ENCODE measurements at regions not wholly inside any gene's neighbourhood (a gene's known extent, or its start where the extent isn't known, plus 50 kb on each side); places are given as distances from the start of the nearest gene placed in this dataset.

DNA sequence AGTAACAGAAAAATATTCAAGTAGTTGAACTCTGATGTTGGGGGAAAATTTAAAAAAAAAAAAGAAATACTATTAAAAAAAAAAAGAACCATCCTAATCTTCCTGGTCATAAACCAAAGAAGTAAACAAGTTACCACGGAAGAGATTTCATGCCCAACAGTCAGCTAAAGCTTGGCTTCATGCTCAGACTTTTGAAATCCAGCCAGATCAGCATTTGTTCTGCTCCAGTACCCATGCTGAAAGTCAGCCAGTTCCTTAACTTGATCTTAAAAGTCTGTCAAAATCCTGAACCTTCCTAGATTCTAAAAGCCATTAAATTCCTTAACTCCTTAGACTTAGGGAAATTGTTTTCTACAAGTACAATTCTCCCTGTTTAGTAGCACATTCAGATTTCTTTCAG, 908.7 kb upstream of the CDH9 start:
- TF ChIP-seq NANOG (IDR thresholded peaks at IDR 0.05; ENCODE audit: borderline replicate concordance) (no peak), JUNB (IDR thresholded peaks at IDR 0.05; ENCODE audit: unreplicated experiment) (no peak), EZH2phosphoT487 (IDR thresholded peaks at IDR 0.05; ENCODE audit: unreplicated experiment) (no peak), ZNF114 (CRISPR knock-in tag; IDR thresholded peaks at IDR 0.05) (no peak), EZH2 (IDR thresholded peaks at IDR 0.05; ENCODE audit: low read depth, unreplicated experiment) (no peak), STAT1 (IDR thresholded peaks at IDR 0.05; ENCODE audit: unreplicated experiment) (no peak), ZNF331 (CRISPR knock-in tag; IDR thresholded peaks at IDR 0.05; ENCODE audit: low read depth) (no peak)
- TF ChIP-seq, protein P1, sequence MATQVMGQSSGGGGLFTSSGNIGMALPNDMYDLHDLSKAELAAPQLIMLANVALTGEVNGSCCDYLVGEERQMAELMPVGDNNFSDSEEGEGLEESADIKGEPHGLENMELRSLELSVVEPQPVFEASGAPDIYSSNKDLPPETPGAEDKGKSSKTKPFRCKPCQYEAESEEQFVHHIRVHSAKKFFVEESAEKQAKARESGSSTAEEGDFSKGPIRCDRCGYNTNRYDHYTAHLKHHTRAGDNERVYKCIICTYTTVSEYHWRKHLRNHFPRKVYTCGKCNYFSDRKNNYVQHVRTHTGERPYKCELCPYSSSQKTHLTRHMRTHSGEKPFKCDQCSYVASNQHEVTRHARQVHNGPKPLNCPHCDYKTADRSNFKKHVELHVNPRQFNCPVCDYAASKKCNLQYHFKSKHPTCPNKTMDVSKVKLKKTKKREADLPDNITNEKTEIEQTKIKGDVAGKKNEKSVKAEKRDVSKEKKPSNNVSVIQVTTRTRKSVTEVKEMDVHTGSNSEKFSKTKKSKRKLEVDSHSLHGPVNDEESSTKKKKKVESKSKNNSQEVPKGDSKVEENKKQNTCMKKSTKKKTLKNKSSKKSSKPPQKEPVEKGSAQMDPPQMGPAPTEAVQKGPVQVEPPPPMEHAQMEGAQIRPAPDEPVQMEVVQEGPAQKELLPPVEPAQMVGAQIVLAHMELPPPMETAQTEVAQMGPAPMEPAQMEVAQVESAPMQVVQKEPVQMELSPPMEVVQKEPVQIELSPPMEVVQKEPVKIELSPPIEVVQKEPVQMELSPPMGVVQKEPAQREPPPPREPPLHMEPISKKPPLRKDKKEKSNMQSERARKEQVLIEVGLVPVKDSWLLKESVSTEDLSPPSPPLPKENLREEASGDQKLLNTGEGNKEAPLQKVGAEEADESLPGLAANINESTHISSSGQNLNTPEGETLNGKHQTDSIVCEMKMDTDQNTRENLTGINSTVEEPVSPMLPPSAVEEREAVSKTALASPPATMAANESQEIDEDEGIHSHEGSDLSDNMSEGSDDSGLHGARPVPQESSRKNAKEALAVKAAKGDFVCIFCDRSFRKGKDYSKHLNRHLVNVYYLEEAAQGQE (IDR thresholded peaks at IDR 0.05; ENCODE audit: unreplicated experiment), result no peak
- TF ChIP-seq, protein P2, sequence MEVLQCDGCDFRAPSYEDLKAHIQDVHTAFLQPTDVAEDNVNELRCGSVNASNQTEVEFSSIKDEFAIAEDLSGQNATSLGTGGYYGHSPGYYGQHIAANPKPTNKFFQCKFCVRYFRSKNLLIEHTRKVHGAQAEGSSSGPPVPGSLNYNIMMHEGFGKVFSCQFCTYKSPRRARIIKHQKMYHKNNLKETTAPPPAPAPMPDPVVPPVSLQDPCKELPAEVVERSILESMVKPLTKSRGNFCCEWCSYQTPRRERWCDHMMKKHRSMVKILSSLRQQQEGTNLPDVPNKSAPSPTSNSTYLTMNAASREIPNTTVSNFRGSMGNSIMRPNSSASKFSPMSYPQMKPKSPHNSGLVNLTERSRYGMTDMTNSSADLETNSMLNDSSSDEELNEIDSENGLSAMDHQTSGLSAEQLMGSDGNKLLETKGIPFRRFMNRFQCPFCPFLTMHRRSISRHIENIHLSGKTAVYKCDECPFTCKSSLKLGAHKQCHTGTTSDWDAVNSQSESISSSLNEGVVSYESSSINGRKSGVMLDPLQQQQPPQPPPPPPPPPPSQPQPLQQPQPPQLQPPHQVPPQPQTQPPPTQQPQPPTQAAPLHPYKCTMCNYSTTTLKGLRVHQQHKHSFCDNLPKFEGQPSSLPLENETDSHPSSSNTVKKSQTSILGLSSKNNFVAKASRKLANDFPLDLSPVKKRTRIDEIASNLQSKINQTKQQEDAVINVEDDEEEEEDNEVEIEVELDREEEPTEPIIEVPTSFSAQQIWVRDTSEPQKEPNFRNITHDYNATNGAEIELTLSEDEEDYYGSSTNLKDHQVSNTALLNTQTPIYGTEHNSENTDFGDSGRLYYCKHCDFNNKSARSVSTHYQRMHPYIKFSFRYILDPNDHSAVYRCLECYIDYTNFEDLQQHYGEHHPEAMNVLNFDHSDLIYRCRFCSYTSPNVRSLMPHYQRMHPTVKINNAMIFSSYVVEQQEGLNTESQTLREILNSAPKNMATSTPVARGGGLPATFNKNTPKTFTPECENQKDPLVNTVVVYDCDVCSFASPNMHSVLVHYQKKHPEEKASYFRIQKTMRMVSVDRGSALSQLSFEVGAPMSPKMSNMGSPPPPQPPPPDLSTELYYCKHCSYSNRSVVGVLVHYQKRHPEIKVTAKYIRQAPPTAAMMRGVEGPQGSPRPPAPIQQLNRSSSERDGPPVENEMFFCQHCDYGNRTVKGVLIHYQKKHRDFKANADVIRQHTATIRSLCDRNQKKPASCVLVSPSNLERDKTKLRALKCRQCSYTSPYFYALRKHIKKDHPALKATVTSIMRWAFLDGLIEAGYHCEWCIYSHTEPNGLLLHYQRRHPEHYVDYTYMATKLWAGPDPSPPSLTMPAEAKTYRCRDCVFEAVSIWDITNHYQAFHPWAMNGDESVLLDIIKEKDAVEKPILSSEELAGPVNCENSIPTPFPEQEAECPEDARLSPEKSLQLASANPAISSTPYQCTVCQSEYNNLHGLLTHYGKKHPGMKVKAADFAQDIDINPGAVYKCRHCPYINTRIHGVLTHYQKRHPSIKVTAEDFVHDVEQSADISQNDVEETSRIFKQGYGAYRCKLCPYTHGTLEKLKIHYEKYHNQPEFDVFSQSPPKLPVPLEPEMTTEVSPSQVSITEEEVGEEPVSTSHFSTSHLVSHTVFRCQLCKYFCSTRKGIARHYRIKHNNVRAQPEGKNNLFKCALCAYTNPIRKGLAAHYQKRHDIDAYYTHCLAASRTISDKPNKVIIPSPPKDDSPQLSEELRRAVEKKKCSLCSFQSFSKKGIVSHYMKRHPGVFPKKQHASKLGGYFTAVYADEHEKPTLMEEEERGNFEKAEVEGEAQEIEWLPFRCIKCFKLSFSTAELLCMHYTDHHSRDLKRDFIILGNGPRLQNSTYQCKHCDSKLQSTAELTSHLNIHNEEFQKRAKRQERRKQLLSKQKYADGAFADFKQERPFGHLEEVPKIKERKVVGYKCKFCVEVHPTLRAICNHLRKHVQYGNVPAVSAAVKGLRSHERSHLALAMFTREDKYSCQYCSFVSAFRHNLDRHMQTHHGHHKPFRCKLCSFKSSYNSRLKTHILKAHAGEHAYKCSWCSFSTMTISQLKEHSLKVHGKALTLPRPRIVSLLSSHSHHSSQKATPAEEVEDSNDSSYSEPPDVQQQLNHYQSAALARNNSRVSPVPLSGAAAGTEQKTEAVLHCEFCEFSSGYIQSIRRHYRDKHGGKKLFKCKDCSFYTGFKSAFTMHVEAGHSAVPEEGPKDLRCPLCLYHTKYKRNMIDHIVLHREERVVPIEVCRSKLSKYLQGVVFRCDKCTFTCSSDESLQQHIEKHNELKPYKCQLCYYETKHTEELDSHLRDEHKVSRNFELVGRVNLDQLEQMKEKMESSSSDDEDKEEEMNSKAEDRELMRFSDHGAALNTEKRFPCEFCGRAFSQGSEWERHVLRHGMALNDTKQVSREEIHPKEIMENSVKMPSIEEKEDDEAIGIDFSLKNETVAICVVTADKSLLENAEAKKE (CRISPR knock-in tag; IDR thresholded peaks at IDR 0.05), result no peak
- no peak for DNase-seq (ENCODE audit: low spot score)
- H3K79me2 ChIP-seq (replicated peaks; ENCODE audit: insufficient read depth), result no peaks in the 10 kb centered on the region
- H4K20me1 ChIP-seq (replicated peaks; ENCODE audit: insufficient read depth), result no peaks in the 10 kb centered on the region
- Mint-ChIP-seq H3K9me3 (no peaks in the 10 kb centered on the region), H3K27me3 (ENCODE audit: insufficient read depth, low read depth, poor library complexity) (no peaks in the 10 kb centered on the region), H3K4me3 (no peak overlapping the region), H3K4me1 (no peaks in the 10 kb centered on the region), H3K27ac (no peak overlapping the region), H3K36me3 (ENCODE audit: low read depth) (no peaks in the 10 kb centered on the region)
- no peak overlapping the region for H3K4me2 ChIP-seq
- ATAC-seq, result no peak
- no peaks in the 10 kb centered on the region for H3K27me3 ChIP-seq (ENCODE audit: insufficient read depth)
- no peak overlapping the region for H3K4me3 ChIP-seq
- no peaks in the 10 kb centered on the region for H3K9me2 ChIP-seq (ENCODE audit: insufficient read depth)
- H3K4me1 ChIP-seq (ENCODE audit: insufficient read depth), result no peaks in the 10 kb centered on the region
- no peaks in the 10 kb centered on the region for H3F3A ChIP-seq (replicated peaks; ENCODE audit: low read depth)
- no peak overlapping the region for H2AFZ ChIP-seq
- H3K36me3 ChIP-seq (ENCODE audit: insufficient read depth), result no peaks in the 10 kb centered on the region
- H3K27ac ChIP-seq (ENCODE audit: low read depth), result no peak overlapping the region

Data from GM23338 (cell line).